Activated CD4-positive, alpha-beta T cell treated with anti-CD3 and anti-CD28 coated beads for 48 hours (primary cell): ENCODE measurements at regions not wholly inside any gene's neighbourhood (a gene's known extent, or its start where the extent isn't known, plus 50 kb on each side); places are given as distances from the start of the nearest gene placed in this dataset.

Experiments
- DNase-seq: peaks from one replicate; pipeline ENCODE4 v3.0.0-alpha.2; 2020

GRCh38 chrX:95029571-95029970 lies 1355.6 kb downstream of the FAM133A start:
- no peak for DNase-seq

DNA sequence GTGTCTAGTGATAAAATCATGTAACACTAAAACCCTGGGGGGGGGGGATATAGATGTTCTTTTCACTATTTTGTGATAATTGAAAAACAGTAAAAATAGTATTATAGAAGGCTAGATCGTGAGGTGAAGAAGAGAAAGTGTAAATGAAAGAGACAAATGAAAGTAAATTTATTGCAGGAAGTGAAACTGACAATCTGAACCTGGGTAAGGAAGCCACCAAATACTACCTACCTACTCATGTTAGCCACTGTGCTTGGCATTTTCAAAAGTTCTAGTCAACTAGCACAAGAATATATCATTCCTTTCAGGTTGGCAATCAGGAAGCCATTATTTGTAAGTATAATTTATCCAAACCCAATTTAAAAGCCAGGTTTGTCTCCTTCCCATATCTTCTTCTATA lies 1366.1 kb downstream of the FAM133A start:
- no peak for DNase-seq

DNA sequence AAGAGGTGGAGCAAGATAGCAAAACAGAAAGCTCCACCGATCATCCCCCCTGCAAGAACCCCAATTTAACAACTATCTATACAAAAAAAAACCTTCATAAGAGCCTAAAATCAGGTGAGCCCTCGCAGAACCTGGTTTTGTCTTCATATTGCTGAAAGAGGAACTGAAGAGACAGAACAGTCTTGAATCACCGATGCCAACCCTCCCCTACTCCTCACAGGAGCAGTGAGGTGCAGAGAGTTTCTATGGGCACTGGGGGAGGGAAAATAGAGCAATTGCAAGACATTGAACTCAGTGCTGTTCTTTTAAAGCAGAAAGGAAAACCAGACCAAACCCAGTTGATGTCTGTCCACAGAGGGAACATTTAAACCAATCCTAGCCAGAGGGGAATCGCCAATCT lies 1370.3 kb downstream of the FAM133A start:
- no peak for DNase-seq

DNA sequence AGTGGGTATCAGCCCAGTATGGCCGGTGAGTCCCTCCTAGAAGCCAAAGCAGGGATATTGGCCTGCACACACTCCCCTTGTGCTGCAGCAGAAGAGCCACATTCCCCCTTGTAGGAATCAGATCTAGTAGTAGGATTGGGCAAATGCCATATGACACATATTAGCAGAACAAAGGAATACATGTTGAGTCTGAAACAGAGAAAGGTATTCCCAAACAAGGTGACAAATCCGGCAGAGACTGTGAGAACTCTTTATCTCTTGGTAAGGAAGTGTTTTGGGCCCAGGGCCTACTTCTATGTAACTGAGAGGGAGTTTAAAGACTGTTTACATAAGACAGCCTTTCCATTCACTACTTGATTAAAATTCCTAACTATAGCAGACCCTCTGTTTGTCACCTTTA lies 1382.0 kb downstream of the FAM133A start:
- no peak for DNase-seq

GRCh38 chrX:95056901-95057300 lies 1382.9 kb downstream of the FAM133A start:
- no peak for DNase-seq

- DNase-seq: no peak
These were observed 1383.3 kb downstream of the FAM133A start for GRCh38 chrX:95057341-95057740.

DNA sequence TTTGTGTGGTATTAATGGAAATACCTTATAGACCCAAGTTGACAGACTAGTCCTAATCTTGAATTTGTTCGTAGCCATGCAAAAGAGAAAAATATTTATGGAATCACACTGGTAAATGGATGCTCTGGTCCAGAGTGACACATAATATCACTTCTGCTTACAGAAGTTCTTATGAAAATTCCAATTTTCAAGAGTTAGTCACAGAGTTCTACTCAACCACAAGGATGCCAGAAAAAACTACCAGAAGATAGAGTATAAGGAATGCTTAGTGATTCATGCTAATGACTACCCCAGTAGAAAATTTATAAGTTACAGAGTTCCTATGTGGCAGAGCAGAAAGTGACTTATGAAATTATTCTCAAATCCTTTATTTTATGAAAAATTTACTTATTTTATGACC lies 1384.8 kb downstream of the FAM133A start:
- DNase-seq: no peak

DNA sequence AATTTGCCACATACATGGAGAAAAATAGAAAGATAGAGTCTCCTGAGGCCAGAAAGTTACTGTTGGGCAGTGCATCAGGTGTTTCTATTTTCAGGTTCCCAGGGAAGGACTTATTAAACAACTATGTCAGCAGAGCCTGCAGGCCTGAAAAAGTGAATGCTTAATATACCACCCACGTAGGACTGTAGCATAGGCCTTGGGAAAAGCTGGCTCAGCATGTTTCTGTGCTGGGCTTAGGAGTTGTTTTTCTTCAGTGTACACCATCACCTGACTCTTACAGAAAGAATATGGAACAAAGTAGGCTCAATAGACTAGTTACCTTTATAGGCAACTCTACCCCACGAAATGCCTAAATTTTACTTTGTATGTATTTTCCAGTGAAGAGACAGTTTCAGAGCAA lies 1385.9 kb downstream of the FAM133A start:
- DNase-seq: no peak

DNA sequence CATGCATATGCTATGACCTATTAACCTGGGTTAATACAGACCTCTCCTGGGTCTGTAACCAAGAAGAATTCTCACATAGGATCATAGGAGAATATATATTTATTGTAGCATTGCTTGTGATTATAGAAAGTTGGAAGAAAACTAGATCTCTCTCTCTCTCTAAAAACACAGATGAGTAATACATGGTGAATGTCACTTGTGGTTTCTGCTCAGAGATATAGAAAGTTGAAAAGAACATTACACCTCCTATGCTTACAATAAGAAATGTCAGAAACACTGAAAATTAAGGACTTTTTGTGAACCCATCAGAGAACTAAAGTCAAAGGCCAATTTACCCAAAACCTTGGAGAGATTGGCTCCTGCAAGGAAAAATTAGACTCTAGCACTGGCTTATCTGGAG lies 1389.5 kb downstream of the FAM133A start:
- no peak for DNase-seq

DNA sequence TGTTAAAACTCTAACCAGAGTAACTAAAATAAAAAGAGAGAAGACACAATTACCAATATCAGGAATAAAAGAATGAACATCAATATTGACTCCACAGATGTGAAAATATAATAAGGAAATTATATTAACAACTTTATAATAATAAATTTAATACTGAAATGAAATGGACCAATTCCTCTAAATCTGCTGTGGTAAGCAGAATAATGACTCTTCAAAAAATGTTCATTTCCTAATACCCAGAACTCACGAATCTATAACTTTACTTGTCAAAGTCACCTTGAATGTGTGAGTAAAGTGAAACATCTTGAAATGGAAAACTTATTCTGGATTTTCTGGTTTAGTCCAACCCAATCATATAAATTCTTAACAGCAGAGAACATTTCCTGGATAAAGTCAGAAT lies 1391.1 kb downstream of the FAM133A start:
- no peak for DNase-seq

- no peak for DNase-seq
These were observed 1397.0 kb downstream of the FAM133A start for GRCh38 chrX:95071052-95071451.

GRCh38 chrX:95071621-95072020 lies 1397.6 kb downstream of the FAM133A start:
- DNase-seq: no peak

- DNase-seq: peak; percentile 3
These were observed 1402.4 kb downstream of the FAM133A start for GRCh38 chrX:95076449-95076848.

DNA sequence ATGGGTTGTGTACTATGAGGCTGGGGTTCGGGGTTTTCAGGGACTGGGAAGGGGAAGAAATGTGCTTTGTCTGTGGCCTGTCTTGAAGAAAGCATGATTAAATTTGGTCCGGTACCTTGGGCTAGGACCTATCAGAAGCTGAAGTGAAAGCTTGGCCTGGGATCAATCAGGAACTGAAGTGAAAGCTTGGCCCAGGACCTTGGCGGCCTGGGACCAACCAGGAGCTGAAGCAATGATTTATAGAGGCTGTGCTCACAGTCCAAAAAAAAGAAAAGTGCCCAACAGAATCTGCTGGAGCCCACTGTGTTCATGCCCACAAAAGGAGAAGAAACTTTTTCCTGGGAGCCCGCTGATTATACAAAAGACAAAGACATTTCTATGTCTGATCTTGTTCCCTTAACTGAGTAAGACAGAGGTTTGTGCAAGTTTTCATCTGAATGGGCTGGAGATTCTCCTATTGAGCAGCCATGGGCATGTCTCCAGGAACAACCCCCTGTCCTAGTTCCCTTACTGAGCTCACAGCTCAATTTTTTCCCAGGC lies 1427.9 kb downstream of the FAM133A start:
- no peak for DNase-seq

- no peak for DNase-seq
These were observed 1443.5 kb downstream of the FAM133A start for GRCh38 chrX:95117556-95117955.

- no peak for DNase-seq
These were observed 1472.0 kb downstream of the FAM133A start for GRCh38 chrX:95145848-95146490.

- DNase-seq: no peak
These were observed 1478.8 kb downstream of the FAM133A start for GRCh38 chrX:95152810-95153209.

- DNase-seq: no peak
These were observed 1482.6 kb downstream of the FAM133A start for GRCh38 chrX:95156566-95156965.
